Activated CD8-positive, alpha-beta memory T cell treated with anti-CD3 and anti-CD28 coated beads, Interleukin-2, amount 50 U/mL, for 1 hour (primary cell): ENCODE measurements at regions not wholly inside any gene's neighbourhood (a gene's known extent, or its start where the extent isn't known, plus 50 kb on each side); places are given as distances from the start of the nearest gene placed in this dataset.

Experiments
- DNase-seq: peaks from one replicate; pipeline ENCODE4 v3.0.0-alpha.2; 2020; ENCODE audit errors: extremely low read depth

DNA sequence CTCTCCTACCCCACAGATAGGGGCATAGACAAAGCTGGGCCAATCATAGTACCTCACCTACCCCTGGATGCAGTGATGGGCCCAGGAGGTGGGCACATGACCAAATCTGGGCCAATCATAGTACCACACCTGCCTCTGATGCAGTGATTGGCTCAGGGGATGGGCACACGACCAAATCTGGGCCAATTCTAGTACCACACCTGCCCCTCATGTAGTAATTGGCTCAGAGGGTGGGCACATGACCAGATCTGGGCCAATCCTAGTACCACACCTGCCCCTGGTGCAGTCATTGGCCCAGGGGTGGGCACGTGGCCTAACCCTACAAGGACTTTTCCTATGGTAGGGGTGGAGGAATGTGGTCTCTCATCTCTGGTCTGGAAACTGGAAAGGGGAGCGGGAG is 56.9 kb upstream of the MEF2A start:
- no peak for DNase-seq

DNA sequence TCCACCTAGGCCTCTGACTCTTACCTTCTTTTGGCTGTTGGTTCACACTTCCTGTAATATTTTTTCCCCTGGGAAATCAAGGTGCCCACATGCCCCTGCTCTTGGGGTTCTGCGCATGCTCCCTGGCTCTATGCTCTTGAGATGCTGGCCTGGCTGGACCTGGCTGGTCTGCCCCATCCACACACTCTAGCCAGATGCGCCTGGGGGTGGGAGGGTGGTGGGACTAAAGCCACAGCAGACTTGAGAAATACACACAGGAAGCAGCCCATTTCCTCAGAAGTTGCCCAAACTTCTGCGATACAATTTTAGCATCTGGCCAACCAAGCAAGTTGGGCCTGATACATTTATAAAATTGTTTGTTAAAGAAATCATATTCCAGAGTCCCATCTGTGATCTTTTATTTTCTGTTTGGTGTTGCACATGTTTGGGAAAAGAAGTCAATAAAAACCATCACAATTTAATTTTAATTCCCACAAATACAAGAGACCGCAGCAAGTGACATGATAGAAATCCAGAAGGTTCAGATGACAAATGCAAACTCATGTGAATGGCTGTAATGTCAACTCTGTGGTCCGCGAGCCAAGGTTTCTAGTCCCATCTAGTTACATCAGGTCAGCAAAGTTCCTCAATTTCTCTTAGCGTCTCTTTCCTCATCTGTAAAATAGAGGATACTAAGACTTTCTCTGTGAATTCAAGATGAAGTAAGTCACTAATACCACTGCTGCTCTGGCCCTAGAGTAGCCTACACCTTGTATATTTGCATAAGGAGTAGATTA is 55.9 kb upstream of the MEF2A start:
- no peak for DNase-seq

DNA sequence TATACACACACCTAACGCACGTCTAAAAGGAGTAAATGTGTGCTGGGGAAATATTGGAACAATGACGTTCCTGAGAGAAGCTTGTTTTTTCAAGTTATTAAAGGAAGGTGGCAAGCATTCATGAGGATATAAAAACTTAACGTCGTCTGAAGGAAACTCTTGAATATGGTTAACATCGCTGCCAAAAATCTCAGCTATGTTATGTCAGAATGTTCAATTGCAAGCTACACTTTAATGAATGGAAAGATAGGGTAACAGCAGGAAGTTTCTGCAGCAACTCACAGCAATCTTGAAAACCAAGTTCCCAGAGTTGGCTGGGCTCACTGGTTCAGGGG is 54.3 kb upstream of the MEF2A start:
- DNase-seq: no peak

DNA sequence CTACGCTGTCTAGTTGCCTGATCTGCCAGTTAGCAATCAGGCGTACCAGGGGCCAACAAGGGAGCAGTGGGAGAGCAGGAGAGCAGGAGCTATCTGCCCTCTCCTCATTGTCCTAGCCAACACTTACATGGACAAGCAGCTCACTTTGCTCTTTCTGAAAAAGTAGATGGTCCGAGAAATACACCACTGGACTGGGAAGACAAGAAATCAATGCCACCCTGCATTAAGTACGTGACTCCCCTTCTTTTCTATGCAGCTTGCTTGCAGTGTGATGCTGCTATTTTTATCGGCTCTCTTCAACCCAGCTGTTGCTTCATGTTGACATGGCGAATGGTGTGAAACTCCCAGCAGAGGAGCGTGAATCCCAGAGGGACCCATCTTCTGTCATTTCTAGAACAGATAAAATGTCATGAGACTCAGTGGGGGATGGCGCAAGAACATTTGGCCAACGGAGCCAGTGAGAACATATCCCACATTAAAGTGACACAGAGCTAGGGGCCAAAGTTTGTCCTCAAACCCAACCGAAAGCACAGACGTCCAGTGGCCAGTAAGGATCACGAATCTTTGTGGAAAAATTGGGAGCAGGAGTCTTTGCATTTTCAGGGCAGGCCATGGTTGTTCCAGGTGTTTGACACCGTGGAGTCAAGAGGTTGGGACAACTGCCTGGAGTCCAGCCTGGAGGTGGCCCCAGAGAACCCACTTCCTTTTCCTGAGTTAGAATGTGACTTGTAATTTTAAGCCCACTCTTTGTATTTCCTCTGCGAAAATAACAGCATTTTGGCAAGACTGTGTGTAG is 53.7 kb upstream of the MEF2A start:
- DNase-seq: no peak

DNA sequence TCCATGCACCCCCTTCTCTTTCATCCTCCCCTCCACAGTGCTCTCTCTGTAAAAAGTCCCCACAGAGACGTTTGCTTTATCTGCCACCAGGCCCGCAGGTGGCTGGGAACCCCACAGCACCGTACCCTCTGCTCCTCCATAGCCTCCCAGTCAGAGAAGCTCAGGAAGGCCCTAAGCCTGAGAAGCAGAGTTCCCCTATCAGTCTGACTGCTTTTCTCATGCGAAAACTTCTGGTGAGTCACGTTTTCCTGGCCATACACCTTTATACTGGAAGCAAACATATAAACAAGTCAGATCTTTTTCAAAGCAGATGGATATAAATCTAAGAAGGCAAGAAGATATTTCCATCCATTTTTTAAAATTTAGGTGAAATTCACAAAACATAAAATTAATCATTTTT is 51.5 kb upstream of the MEF2A start:
- no peak for DNase-seq
